Astrocyte (in vitro differentiated cells and primary cell): ENCODE measurements at regions not wholly inside any gene's neighbourhood (a gene's known extent, or its start where the extent isn't known, plus 50 kb on each side); places are given as distances from the start of the nearest gene placed in this dataset.

ENCODE experiments used
- DNase-seq: peaks from one replicate; pipeline ENCODE4 v3.0.0-alpha.2; 2010; ENCODE audit warnings: low read depth
- FAIRE-seq: peaks from 2 replicates; lab custom pipeline; 2011; peaks lifted over from hg19 to GRCh38; lab: Jason Lieb, UNC
- H2AFZ ChIP-seq: 2 replicates; pipeline ENCODE4 v1.6.0; 2012; ENCODE audit warnings: low read depth, low read length, inconsistent platforms
- H3K27ac ChIP-seq: 2 replicates; pipeline ENCODE4 v1.5.1; 2011; ENCODE audit warnings: low read depth, low read length, inconsistent platforms
- H3K27me3 ChIP-seq: 2 replicates; pipeline ENCODE4 v1.6.0; 2011; ENCODE audit warnings: low read length, inconsistent platforms; ENCODE audit not compliant: insufficient read depth
- H3K36me3 ChIP-seq: 2 replicates; pipeline ENCODE4 v1.5.1; 2011; ENCODE audit warnings: low read length, inconsistent platforms; ENCODE audit not compliant: insufficient read depth
- H3K4me1 ChIP-seq: 2 replicates; pipeline ENCODE4 v1.5.1; 2011; ENCODE audit warnings: low read length, inconsistent platforms; ENCODE audit not compliant: insufficient read depth
- H3K4me2 ChIP-seq: 2 replicates; pipeline ENCODE4 v1.6.0; 2012; ENCODE audit warnings: low read length, inconsistent platforms
- H3K4me3 ChIP-seq: 2 replicates; pipeline ENCODE4 v1.5.1; 2011; ENCODE audit warnings: low read depth, mild to moderate bottlenecking, low read length, inconsistent platforms; ENCODE audit not compliant: insufficient read depth
- H3K79me2 ChIP-seq: 2 replicates; pipeline ENCODE4 v1.6.0; 2012; ENCODE audit warnings: mild to moderate bottlenecking, low read length, inconsistent platforms; ENCODE audit not compliant: insufficient read depth
- H3K9ac ChIP-seq: 2 replicates; pipeline ENCODE4 v1.6.0; 2012; ENCODE audit warnings: mild to moderate bottlenecking, low read length, inconsistent platforms
- H3K9me3 ChIP-seq: 2 replicates; pipeline ENCODE4 v1.5.1; 2012; ENCODE audit warnings: low read depth, mild to moderate bottlenecking, low read length, inconsistent platforms; ENCODE audit not compliant: insufficient read depth
- H4K20me1 ChIP-seq: 2 replicates; pipeline ENCODE4 v1.6.0; 2012; ENCODE audit warnings: low read length, inconsistent platforms; ENCODE audit not compliant: insufficient read depth
- H3K27ac Mint-ChIP-seq: one replicate; pipeline ENCODE4 v1.8.0; 2021; ENCODE audit warnings: mild to moderate bottlenecking, mixed read lengths; ENCODE audit not compliant: unreplicated experiment
- H3K27me3 Mint-ChIP-seq: one replicate; pipeline ENCODE4 v1.8.0; 2021; ENCODE audit warnings: low read depth, mixed read lengths; ENCODE audit not compliant: unreplicated experiment
- H3K36me3 Mint-ChIP-seq: one replicate; pipeline ENCODE4 v1.8.0; 2021; ENCODE audit warnings: low read depth, mixed read lengths; ENCODE audit not compliant: unreplicated experiment
- H3K4me1 Mint-ChIP-seq: one replicate; pipeline ENCODE4 v1.8.0; 2021; ENCODE audit warnings: low read depth, mixed read lengths; ENCODE audit not compliant: unreplicated experiment
- H3K4me3 Mint-ChIP-seq: one replicate; pipeline ENCODE4 v1.8.0; 2021; ENCODE audit warnings: mild to moderate bottlenecking, moderate library complexity, mixed read lengths; ENCODE audit not compliant: unreplicated experiment
- H3K9me3 Mint-ChIP-seq: one replicate; pipeline ENCODE4 v1.8.0; 2021; ENCODE audit warnings: mild to moderate bottlenecking, mixed read lengths; ENCODE audit not compliant: unreplicated experiment
- EZH2 ChIP-seq: IDR thresholded peaks from 2 replicates; pipeline ENCODE4 v1.6.1; 2012; ENCODE audit warnings: mild to moderate bottlenecking, low read length, inconsistent platforms; ENCODE audit not compliant: insufficient read depth
- TF ChIP-seq, protein P1 (sequence below): IDR thresholded peaks from 2 replicates; pipeline ENCODE4 v1.5.1; 2011; ENCODE audit warnings: low read depth, mild to moderate bottlenecking, inconsistent platforms, low read length, moderate library complexity; ENCODE audit not compliant: insufficient read depth

DNA sequence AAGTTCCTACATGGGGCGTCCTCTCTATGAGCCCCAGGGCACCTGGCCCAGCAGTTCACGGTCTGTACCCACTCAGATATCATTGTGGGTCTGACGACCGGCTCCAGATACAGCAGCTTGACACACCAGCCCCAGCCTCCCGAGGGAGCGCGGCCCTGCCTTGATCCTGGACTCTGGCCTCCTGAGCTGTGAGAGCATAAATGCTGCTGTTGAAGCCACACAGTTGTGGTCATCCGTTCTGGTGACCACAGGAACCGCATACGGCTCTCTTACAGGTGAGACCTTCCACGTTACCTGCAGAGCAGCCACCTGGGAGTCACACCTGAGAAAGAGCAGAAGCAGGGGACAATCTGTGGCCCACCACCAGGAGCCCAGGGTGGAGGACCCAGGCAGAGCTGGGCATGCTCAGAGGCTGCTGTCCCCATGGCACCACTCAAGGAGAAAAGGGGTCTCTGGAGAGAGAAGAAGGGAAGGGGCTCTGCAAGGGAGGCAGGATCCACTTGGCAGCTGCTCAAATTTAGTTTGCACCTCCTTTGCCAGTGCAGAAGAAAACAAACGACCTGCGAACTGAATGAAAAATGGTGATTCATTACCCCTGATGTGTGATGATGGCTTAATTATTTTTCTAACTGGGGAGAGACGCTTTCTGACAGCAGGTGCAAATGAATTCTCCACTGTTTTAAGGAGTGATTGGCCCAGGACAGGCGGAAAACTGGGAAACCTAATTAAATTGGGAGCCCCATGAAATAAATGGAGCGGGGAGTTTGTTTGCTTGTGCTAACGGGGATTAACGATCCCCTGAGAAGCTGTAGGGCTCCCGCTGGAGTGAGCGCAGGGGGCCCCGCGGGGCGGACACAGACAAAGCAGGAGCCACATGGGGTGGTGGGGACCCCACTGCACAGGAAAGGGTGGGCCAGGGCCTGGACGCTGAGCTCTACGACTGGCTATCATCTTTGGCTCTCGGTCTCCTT is 208.9 kb downstream of the RBFOX3 start:
- DNase-seq (no peak), FAIRE-seq (no peak)
- H3K27me3 ChIP-seq = peaks cover 16% of the 10 kb centered on the region
- Mint-ChIP-seq H3K9me3 (peaks cover 2% of the 10 kb centered on the region), H3K4me3 (no peak overlapping the region), H3K27ac (no peak overlapping the region), H3K27me3 (peaks cover 75% of the 10 kb centered on the region), H3K4me1 (no peaks in the 10 kb centered on the region), H3K36me3 (no peaks in the 10 kb centered on the region)
- H3K4me1 ChIP-seq = no peaks in the 10 kb centered on the region
- no peak overlapping the region for H3K4me2 ChIP-seq
- H3K36me3 ChIP-seq = no peaks in the 10 kb centered on the region
- TF ChIP-seq EZH2 = no peak
- TF ChIP-seq, protein P1, sequence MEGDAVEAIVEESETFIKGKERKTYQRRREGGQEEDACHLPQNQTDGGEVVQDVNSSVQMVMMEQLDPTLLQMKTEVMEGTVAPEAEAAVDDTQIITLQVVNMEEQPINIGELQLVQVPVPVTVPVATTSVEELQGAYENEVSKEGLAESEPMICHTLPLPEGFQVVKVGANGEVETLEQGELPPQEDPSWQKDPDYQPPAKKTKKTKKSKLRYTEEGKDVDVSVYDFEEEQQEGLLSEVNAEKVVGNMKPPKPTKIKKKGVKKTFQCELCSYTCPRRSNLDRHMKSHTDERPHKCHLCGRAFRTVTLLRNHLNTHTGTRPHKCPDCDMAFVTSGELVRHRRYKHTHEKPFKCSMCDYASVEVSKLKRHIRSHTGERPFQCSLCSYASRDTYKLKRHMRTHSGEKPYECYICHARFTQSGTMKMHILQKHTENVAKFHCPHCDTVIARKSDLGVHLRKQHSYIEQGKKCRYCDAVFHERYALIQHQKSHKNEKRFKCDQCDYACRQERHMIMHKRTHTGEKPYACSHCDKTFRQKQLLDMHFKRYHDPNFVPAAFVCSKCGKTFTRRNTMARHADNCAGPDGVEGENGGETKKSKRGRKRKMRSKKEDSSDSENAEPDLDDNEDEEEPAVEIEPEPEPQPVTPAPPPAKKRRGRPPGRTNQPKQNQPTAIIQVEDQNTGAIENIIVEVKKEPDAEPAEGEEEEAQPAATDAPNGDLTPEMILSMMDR = no peak
- H3K9ac ChIP-seq = no peak overlapping the region
- no peak overlapping the region for H3K27ac ChIP-seq
- no peaks in the 10 kb centered on the region for H3K79me2 ChIP-seq
- no peak overlapping the region for H3K4me3 ChIP-seq
- no peaks in the 10 kb centered on the region for H3K9me3 ChIP-seq
- no peak overlapping the region for H2AFZ ChIP-seq
- H4K20me1 ChIP-seq = no peaks in the 10 kb centered on the region

DNA sequence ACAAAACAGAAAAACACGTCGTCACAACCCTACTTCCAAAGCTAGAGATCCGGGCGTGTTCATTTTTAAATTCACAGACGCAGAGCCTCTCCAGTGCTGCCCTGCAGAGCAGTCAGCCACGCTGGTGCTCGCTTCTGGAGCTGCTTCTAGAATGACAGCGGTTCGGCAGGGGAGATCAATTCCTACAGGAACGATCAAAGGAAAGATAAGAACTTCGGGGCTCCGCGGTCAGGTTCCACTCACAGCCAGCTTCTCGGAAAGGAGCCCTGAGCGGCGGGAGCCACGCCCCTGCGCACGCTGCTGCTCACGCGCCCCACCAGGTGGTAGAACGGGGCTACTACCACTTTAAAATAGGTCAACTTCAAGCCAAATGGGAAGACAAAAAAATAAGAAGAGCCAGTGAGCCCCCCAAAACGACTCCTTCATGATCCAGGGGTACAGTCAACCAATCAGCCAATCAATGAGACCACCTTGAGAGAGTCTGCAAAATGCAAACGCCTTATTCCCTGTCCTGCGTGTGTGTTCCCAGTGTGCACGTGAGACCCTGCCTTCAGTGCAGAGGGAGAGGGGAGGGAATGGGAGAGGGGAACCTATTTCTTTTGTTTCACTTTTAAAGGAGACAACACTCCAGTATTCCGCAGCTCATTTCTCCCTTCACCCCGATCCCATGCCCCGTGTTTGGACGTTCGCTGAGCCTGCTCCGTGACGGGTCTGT is 209.7 kb downstream of the RBFOX3 start:
- Histone ChIP-seq H3K36me3 (no peaks in the 10 kb centered on the region), H3K27ac (no peak overlapping the region), H2AFZ (peak overlapping the region; percentile 59), H3K79me2 (no peaks in the 10 kb centered on the region), H3K9me3 (no peaks in the 10 kb centered on the region), H3K27me3 (peaks cover 13% of the 10 kb centered on the region), H4K20me1 (no peaks in the 10 kb centered on the region), H3K4me3 (peak overlapping the region; percentile 21), H3K4me1 (no peaks in the 10 kb centered on the region), H3K4me2 (peak overlapping the region; percentile 77), H3K9ac (peak overlapping the region; percentile 21)
- peak overlapping the region; percentile 68 for H3K4me3 Mint-ChIP-seq
- H3K36me3 Mint-ChIP-seq = no peaks in the 10 kb centered on the region
- H3K27me3 Mint-ChIP-seq = peaks cover 73% of the 10 kb centered on the region
- FAIRE-seq (no peak), DNase-seq (peak; percentile 7)
- TF ChIP-seq, protein P1 = peak; percentile 74
- no peak for TF ChIP-seq EZH2
- H3K4me1 Mint-ChIP-seq = no peaks in the 10 kb centered on the region
- no peak overlapping the region for H3K27ac Mint-ChIP-seq
- H3K9me3 Mint-ChIP-seq = peaks cover 2% of the 10 kb centered on the region
